OCI-LY1 (cell line): ENCODE measurements at regions not wholly inside any gene's neighbourhood (a gene's known extent, or its start where the extent isn't known, plus 50 kb on each side); places are given as distances from the start of the nearest gene placed in this dataset.

ENCODE experiments used
- H2AFZ ChIP-seq: fragments of 200-600 bp; sonication (generic), shearing (Covaris generic); 2 replicates; pipeline ENCODE4 v1.6.0; 2014; ENCODE audit warnings: antibody characterized with exemption, mild to moderate bottlenecking, low read length
- H3F3A ChIP-seq: fragments of 200-600 bp; sonication (generic), shearing (Covaris generic); 2 replicates; pipeline ENCODE4 v1.6.0; 2014; ENCODE audit warnings: mild to moderate bottlenecking, antibody characterized with exemption, low read length, moderate library complexity; ENCODE audit not compliant: insufficient read depth
- H3K27ac ChIP-seq: fragments of 200-600 bp; sonication (generic); 2 replicates; pipeline ENCODE4 v1.5.1; 2014; ENCODE audit warnings: low read length, mixed run types, mild to moderate bottlenecking, low read depth; ENCODE audit not compliant: poor library complexity, severe bottlenecking
- H3K27me3 ChIP-seq: fragments of 200-600 bp; sonication (generic); 2 replicates; pipeline ENCODE4 v1.6.0; 2014; ENCODE audit warnings: antibody characterized with exemption, mild to moderate bottlenecking, low read length, moderate library complexity; ENCODE audit not compliant: insufficient read depth
- H3K36me3 ChIP-seq: fragments of 200-600 bp; sonication (generic); 2 replicates; pipeline ENCODE4 v1.6.1; 2014; ENCODE audit warnings: mild to moderate bottlenecking, antibody characterized with exemption, low read length, moderate library complexity, mixed read lengths; ENCODE audit not compliant: insufficient read depth
- H3K4me1 ChIP-seq: fragments of 200-600 bp; sonication (generic); 2 replicates; pipeline ENCODE4 v1.5.1; 2014; ENCODE audit warnings: mild to moderate bottlenecking, low read length, moderate library complexity; ENCODE audit not compliant: insufficient read depth, severe bottlenecking
- H3K4me2 ChIP-seq: fragments of 200-600 bp; sonication (generic), shearing (Covaris generic); 2 replicates; pipeline ENCODE4 v1.6.1; 2014; ENCODE audit warnings: low read length
- H3K4me3 ChIP-seq: fragments of 200-600 bp; sonication (generic); 2 replicates; pipeline ENCODE4 v1.5.1; 2014; ENCODE audit warnings: low read length, low read depth, mild to moderate bottlenecking, mixed read lengths; ENCODE audit not compliant: poor library complexity, severe bottlenecking
- H3K79me2 ChIP-seq: fragments of 200-600 bp; shearing (Covaris generic); 2 replicates; pipeline ENCODE4 v1.6.1; 2016; ENCODE audit warnings: mixed run types, low read length, mixed read lengths; ENCODE audit not compliant: insufficient read depth
- H3K9ac ChIP-seq: fragments of 200-600 bp; sonication (generic), shearing (Covaris generic); 2 replicates; pipeline ENCODE4 v1.6.1; 2014; ENCODE audit warnings: mild to moderate bottlenecking, low read length, mixed read lengths
- H3K9me2 ChIP-seq: fragments of 200-600 bp; sonication (generic), shearing (Covaris generic); 2 replicates; pipeline ENCODE4 v1.6.1; 2014; ENCODE audit warnings: low read depth, mild to moderate bottlenecking, low read length, mixed read lengths
- H3K9me3 ChIP-seq: fragments of 200-600 bp; shearing (Covaris generic); 2 replicates; pipeline ENCODE4 v1.6.1; 2014; ENCODE audit warnings: low read length, mixed read lengths
- H4K20me1 ChIP-seq: fragments of 200-600 bp; sonication (generic), shearing (Covaris generic); 2 replicates; pipeline ENCODE4 v1.6.0; 2016; ENCODE audit warnings: mild to moderate bottlenecking, low read length; ENCODE audit not compliant: insufficient read depth
- CTCF ChIP-seq: fragments of 200-600 bp; sonication (generic), shearing (Covaris generic); IDR thresholded peaks from 2 replicates; pipeline ENCODE4 v1.5.1; 2017; ENCODE audit warnings: mild to moderate bottlenecking, antibody characterized with exemption, low read length, moderate library complexity, mixed read lengths
- EZH2 ChIP-seq: fragments of 200-600 bp; sonication (generic), shearing (Covaris generic); IDR thresholded peaks from 2 replicates; pipeline ENCODE4 v1.8.0; 2017; ENCODE audit warnings: borderline replicate concordance, mixed run types, mild to moderate bottlenecking, antibody characterized with exemption, low read length, moderate library complexity, mixed read lengths

GRCh38 chr17:69801368-69801767, 273.7 kb upstream of the KCNJ16 start:
- Histone ChIP-seq H4K20me1 (no peaks in the 10 kb centered on the region), H3K27ac (no peak overlapping the region), H3K36me3 (no peaks in the 10 kb centered on the region), H3K4me1 (no peaks in the 10 kb centered on the region), H3K4me3 (no peak overlapping the region), H3K9me3 (peaks cover 3% of the 10 kb centered on the region; the same call in 1 of the 2 replicates), H3K9me2 (no peaks in the 10 kb centered on the region), H3K4me2 (no peak overlapping the region), H2AFZ (no peak overlapping the region), H3K79me2 (no peaks in the 10 kb centered on the region), H3F3A (no peaks in the 10 kb centered on the region), H3K27me3 (no peaks in the 10 kb centered on the region), H3K9ac (no peak overlapping the region)
- no peak for TF ChIP-seq CTCF
- TF ChIP-seq EZH2 = no peak

DNA sequence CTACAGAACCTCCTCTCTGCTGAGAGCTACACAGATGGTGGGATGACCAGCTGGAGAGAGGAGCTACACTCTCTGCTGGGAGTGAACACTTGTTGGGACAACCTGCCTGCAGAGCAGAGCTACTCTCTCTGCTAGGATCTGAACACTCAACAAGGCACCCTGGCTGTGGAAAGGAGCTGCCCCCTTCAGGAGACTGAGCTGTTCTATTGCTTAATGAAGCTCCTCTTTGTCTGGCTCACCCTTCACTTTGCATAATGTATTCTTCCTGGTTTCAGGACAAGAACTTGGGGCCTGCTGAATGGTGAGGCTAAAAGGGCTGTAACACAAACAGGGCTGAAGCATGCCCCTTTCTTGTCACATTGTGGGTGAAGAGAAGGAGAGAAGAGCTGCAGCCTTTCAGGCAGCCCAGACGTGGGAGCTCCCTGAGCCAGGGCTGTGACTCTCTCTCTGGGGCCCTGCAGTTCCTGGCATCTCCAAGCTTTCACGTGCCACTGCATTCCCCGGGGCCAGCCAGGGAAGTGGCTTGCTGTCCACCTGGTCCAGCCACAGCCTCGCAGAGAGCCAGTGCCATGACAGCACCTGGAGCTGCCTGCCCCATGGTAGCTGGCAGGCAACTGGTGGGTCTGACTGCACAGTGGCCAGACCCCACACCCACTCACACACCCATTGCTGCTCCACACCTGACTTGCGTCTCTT, 272.8 kb upstream of the KCNJ16 start:
- TF ChIP-seq EZH2 (no peak), CTCF (no peak)
- Histone ChIP-seq H3F3A (no peaks in the 10 kb centered on the region), H3K36me3 (no peaks in the 10 kb centered on the region), H2AFZ (no peak overlapping the region), H3K27ac (no peak overlapping the region), H3K4me3 (no peak overlapping the region), H3K4me2 (no peak overlapping the region), H3K27me3 (no peaks in the 10 kb centered on the region), H3K4me1 (no peaks in the 10 kb centered on the region), H4K20me1 (no peaks in the 10 kb centered on the region), H3K9me3 (peaks cover 3% of the 10 kb centered on the region; the same call in 1 of the 2 replicates), H3K79me2 (no peaks in the 10 kb centered on the region), H3K9me2 (no peaks in the 10 kb centered on the region), H3K9ac (no peak overlapping the region)

GRCh38 chr17:69809331-69809730, 265.7 kb upstream of the KCNJ16 start:
- Histone ChIP-seq H3K27ac (no peak overlapping the region), H3K4me1 (no peaks in the 10 kb centered on the region), H3F3A (no peaks in the 10 kb centered on the region), H3K27me3 (no peaks in the 10 kb centered on the region), H4K20me1 (no peaks in the 10 kb centered on the region), H2AFZ (no peak overlapping the region), H3K36me3 (no peaks in the 10 kb centered on the region), H3K79me2 (no peaks in the 10 kb centered on the region), H3K4me2 (no peak overlapping the region), H3K9ac (no peak overlapping the region), H3K9me2 (no peaks in the 10 kb centered on the region), H3K9me3 (no peaks in the 10 kb centered on the region), H3K4me3 (no peak overlapping the region)
- TF ChIP-seq CTCF = no peak
- TF ChIP-seq EZH2 = no peak
